ENCODE measurements at regions not wholly inside any gene's neighbourhood (a gene's known extent, or its start where the extent isn't known, plus 50 kb on each side); places are given as distances from the start of the nearest gene placed in this dataset.

DNA sequence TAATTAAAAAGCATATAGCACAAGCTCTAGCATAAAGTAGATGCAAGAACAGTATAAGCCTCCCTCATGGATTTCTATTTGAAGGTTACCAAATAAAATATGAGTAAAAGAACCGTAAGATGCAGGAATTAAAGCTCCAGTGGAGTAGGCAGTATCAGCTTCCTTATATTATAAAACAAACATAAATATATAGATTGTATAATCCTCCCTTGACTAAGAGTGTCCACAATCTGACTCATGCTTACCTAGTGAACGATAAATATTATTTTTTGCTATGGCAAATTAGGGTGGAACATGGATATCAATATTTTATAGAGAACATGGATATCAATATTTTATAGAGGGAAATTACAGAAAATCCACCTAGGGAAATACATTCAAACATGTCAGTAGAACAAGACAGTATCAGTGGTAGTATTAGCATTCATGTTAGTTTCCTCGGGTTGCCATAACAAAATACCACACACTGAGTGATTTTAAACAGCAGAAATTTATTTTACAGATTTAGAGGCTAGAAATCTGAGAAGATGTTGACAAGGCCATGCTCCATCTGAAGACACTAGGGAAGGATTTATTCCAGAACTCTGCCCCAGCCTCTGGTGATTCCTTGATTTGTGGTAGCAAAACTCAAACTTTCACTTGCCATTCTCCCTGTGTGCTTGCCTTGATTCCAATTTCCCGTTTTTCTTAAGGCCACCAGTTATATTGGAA, 1521.3 kb downstream of the SI start:
- TF ChIP-seq, protein P1, sequence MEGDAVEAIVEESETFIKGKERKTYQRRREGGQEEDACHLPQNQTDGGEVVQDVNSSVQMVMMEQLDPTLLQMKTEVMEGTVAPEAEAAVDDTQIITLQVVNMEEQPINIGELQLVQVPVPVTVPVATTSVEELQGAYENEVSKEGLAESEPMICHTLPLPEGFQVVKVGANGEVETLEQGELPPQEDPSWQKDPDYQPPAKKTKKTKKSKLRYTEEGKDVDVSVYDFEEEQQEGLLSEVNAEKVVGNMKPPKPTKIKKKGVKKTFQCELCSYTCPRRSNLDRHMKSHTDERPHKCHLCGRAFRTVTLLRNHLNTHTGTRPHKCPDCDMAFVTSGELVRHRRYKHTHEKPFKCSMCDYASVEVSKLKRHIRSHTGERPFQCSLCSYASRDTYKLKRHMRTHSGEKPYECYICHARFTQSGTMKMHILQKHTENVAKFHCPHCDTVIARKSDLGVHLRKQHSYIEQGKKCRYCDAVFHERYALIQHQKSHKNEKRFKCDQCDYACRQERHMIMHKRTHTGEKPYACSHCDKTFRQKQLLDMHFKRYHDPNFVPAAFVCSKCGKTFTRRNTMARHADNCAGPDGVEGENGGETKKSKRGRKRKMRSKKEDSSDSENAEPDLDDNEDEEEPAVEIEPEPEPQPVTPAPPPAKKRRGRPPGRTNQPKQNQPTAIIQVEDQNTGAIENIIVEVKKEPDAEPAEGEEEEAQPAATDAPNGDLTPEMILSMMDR (IDR thresholded peaks at IDR 0.05) = no peak
- no peak for TF ChIP-seq EZH2 (IDR thresholded peaks at IDR 0.05; ENCODE audit: borderline replicate concordance, insufficient read depth, low read depth, low read length, poor library complexity, severe bottlenecking)

Measured in B cell (primary cell).